ENCODE measurements at regions not wholly inside any gene's neighbourhood (a gene's known extent, or its start where the extent isn't known, plus 50 kb on each side); places are given as distances from the start of the nearest gene placed in this dataset.

GRCh38 chr6:21409231-21409630 is 184.3 kb upstream of the SOX4 start:
- H3K27ac Mint-ChIP-seq, result no peak overlapping the region
- DNase-seq (no peak), ATAC-seq (no peak)

GRCh38 chr6:21413428-21413827 is 180.1 kb upstream of the SOX4 start:
- no peak overlapping the region for H3K27ac Mint-ChIP-seq
- no peaks in the 10 kb centered on the region for H3K4me1 Mint-ChIP-seq
- no peak for ATAC-seq
- peaks cover 5% of the 10 kb centered on the region for H3K27me3 Mint-ChIP-seq
- no peaks in the 10 kb centered on the region for H3K36me3 Mint-ChIP-seq (ENCODE audit: low read depth)
- no peak overlapping the region for H3K4me3 Mint-ChIP-seq
- H3K9me3 Mint-ChIP-seq, result no peaks in the 10 kb centered on the region
- DNase-seq, result no peak

More at GRCh38 chr6:21409231-21409630, 184.3 kb upstream of the SOX4 start:
- no peak overlapping the region for H3K4me3 Mint-ChIP-seq
- no peaks in the 10 kb centered on the region for H3K36me3 Mint-ChIP-seq (ENCODE audit: low read depth)
- peaks cover 3% of the 10 kb centered on the region for H3K27me3 Mint-ChIP-seq
- H3K9me3 Mint-ChIP-seq, result no peaks in the 10 kb centered on the region
- no peaks in the 10 kb centered on the region for H3K4me1 Mint-ChIP-seq

- Mint-ChIP-seq H3K9me3 (no peaks in the 10 kb centered on the region), H3K4me3 (no peak overlapping the region), H3K36me3 (ENCODE audit: low read depth) (no peaks in the 10 kb centered on the region), H3K27ac (no peak overlapping the region), H3K4me1 (no peaks in the 10 kb centered on the region), H3K27me3 (peaks cover 5% of the 10 kb centered on the region)
- no peak for ATAC-seq
- no peak for DNase-seq
Observed at GRCh38 chr6:21414065-21414464, 179.5 kb upstream of the SOX4 start.

GRCh38 chr6:21420146-21420878 is 173.2 kb upstream of the SOX4 start:
- no peaks in the 10 kb centered on the region for H3K36me3 Mint-ChIP-seq (ENCODE audit: low read depth)
- no peak overlapping the region for H3K4me3 Mint-ChIP-seq
- H3K9me3 Mint-ChIP-seq, result peaks cover 4% of the 10 kb centered on the region
- DNase-seq (no peak), ATAC-seq (no peak)
- no peaks in the 10 kb centered on the region for H3K4me1 Mint-ChIP-seq
- H3K27ac Mint-ChIP-seq, result no peak overlapping the region
- peaks cover 1% of the 10 kb centered on the region for H3K27me3 Mint-ChIP-seq

- ATAC-seq (no peak), DNase-seq (no peak)
- Mint-ChIP-seq H3K4me1 (no peaks in the 10 kb centered on the region), H3K36me3 (ENCODE audit: low read depth) (no peaks in the 10 kb centered on the region), H3K27ac (no peak overlapping the region), H3K9me3 (peaks cover 4% of the 10 kb centered on the region), H3K4me3 (no peak overlapping the region), H3K27me3 (peaks cover 1% of the 10 kb centered on the region)
Observed at GRCh38 chr6:21420926-21421325, 172.6 kb upstream of the SOX4 start.

GRCh38 chr6:21423106-21423854 is 170.3 kb upstream of the SOX4 start:
- Mint-ChIP-seq H3K36me3 (ENCODE audit: low read depth) (no peaks in the 10 kb centered on the region), H3K27ac (no peak overlapping the region), H3K4me3 (no peak overlapping the region), H3K9me3 (peaks cover 4% of the 10 kb centered on the region), H3K4me1 (no peaks in the 10 kb centered on the region), H3K27me3 (no peaks in the 10 kb centered on the region)
- ATAC-seq (no peak), DNase-seq (no peak)

GRCh38 chr6:21426841-21427490 is 166.6 kb upstream of the SOX4 start:
- H3K4me3 Mint-ChIP-seq, result no peak overlapping the region
- DNase-seq (no peak), ATAC-seq (no peak)
- peaks cover 4% of the 10 kb centered on the region for H3K9me3 Mint-ChIP-seq
- no peaks in the 10 kb centered on the region for H3K36me3 Mint-ChIP-seq (ENCODE audit: low read depth)
- peaks cover 2% of the 10 kb centered on the region for H3K27me3 Mint-ChIP-seq
- H3K27ac Mint-ChIP-seq, result no peak overlapping the region
- no peaks in the 10 kb centered on the region for H3K4me1 Mint-ChIP-seq

- H3K4me1 Mint-ChIP-seq, result no peaks in the 10 kb centered on the region
Observed at GRCh38 chr6:21429291-21429690, 164.3 kb upstream of the SOX4 start.

GRCh38 chr6:21431526-21431925 is 162.0 kb upstream of the SOX4 start:
- ATAC-seq (no peak), DNase-seq (no peak)
- Mint-ChIP-seq H3K27ac (no peak overlapping the region), H3K4me1 (peaks cover under 1% of the 10 kb centered on the region), H3K27me3 (peaks cover 10% of the 10 kb centered on the region), H3K4me3 (no peak overlapping the region), H3K36me3 (ENCODE audit: low read depth) (no peaks in the 10 kb centered on the region), H3K9me3 (no peaks in the 10 kb centered on the region)

More at GRCh38 chr6:21429291-21429690, 164.3 kb upstream of the SOX4 start:
- Mint-ChIP-seq H3K4me3 (no peak overlapping the region), H3K27ac (no peak overlapping the region), H3K27me3 (peaks cover 10% of the 10 kb centered on the region), H3K36me3 (ENCODE audit: low read depth) (no peaks in the 10 kb centered on the region), H3K9me3 (peaks cover 4% of the 10 kb centered on the region)
- ATAC-seq (no peak), DNase-seq (no peak)

GRCh38 chr6:21436625-21437024 is 156.9 kb upstream of the SOX4 start:
- ATAC-seq, result no peak

GRCh38 chr6:21437581-21437980 is 156.0 kb upstream of the SOX4 start:
- ATAC-seq (no peak), DNase-seq (no peak)
- Mint-ChIP-seq H3K27me3 (peaks cover 9% of the 10 kb centered on the region), H3K4me1 (peaks cover 32% of the 10 kb centered on the region), H3K27ac (no peak overlapping the region), H3K4me3 (no peak overlapping the region), H3K36me3 (ENCODE audit: low read depth) (no peaks in the 10 kb centered on the region), H3K9me3 (no peaks in the 10 kb centered on the region)

More at GRCh38 chr6:21436625-21437024, 156.9 kb upstream of the SOX4 start:
- Mint-ChIP-seq H3K4me1 (peaks cover 32% of the 10 kb centered on the region), H3K27ac (no peak overlapping the region), H3K4me3 (no peak overlapping the region), H3K27me3 (peaks cover 9% of the 10 kb centered on the region), H3K9me3 (no peaks in the 10 kb centered on the region), H3K36me3 (ENCODE audit: low read depth) (no peaks in the 10 kb centered on the region)
- no peak for DNase-seq

GRCh38 chr6:21438237-21438985 is 155.1 kb upstream of the SOX4 start:
- ATAC-seq (peak; percentile 98), DNase-seq (peak; percentile 36)
- no peaks in the 10 kb centered on the region for H3K36me3 Mint-ChIP-seq (ENCODE audit: low read depth)
- H3K4me3 Mint-ChIP-seq, result peak overlapping the region; percentile 66
- H3K4me1 Mint-ChIP-seq, result peaks cover 32% of the 10 kb centered on the region
- H3K27me3 Mint-ChIP-seq, result peaks cover 10% of the 10 kb centered on the region
- H3K27ac Mint-ChIP-seq, result peak overlapping the region; percentile 81
- H3K9me3 Mint-ChIP-seq, result no peaks in the 10 kb centered on the region

GRCh38 chr6:21438986-21439352 is 154.6 kb upstream of the SOX4 start:
- peak; percentile 55 for ATAC-seq
- no peaks in the 10 kb centered on the region for H3K36me3 Mint-ChIP-seq (ENCODE audit: low read depth)
- no peak overlapping the region for H3K4me3 Mint-ChIP-seq
- DNase-seq, result no peak
- H3K4me1 Mint-ChIP-seq, result peaks cover 32% of the 10 kb centered on the region
- H3K9me3 Mint-ChIP-seq, result no peaks in the 10 kb centered on the region
- H3K27me3 Mint-ChIP-seq, result peaks cover 7% of the 10 kb centered on the region
- peak overlapping the region; percentile 81 for H3K27ac Mint-ChIP-seq

- no peak overlapping the region for H3K27ac Mint-ChIP-seq
- H3K4me3 Mint-ChIP-seq, result no peak overlapping the region
- no peaks in the 10 kb centered on the region for H3K9me3 Mint-ChIP-seq
- ATAC-seq (no peak), DNase-seq (no peak)
- H3K27me3 Mint-ChIP-seq, result peaks cover 7% of the 10 kb centered on the region
- no peaks in the 10 kb centered on the region for H3K36me3 Mint-ChIP-seq (ENCODE audit: low read depth)
- H3K4me1 Mint-ChIP-seq, result peaks cover 32% of the 10 kb centered on the region
Observed at GRCh38 chr6:21441386-21441785, 152.2 kb upstream of the SOX4 start.
